Activated CD4-positive, alpha-beta memory T cell treated with anti-CD3 and anti-CD28 coated beads, Interleukin-2, amount 10 ng/mL, durations not matched to agents 7 days and 5 days (primary cell): ENCODE measurements at regions not wholly inside any gene's neighbourhood (a gene's known extent, or its start where the extent isn't known, plus 50 kb on each side); places are given as distances from the start of the nearest gene placed in this dataset.
"Not testable (repeated sequence)": the region's sequence is repeated elsewhere in the genome, so short reads cannot be mapped to it uniquely, and the experiment has no call there.

Experiments used
- CTCF ChIA-PET: fragments of 350-600 bp; sonication (Branson Sonifier 250); formaldehyde crosslinking; loops from one replicate; lab custom pipeline; 2021; ENCODE audit warnings: antibody characterized with exemption, inconsistent platforms; lab: Charles Lee
- POLR2A ChIA-PET: fragments of 350-600 bp; sonication (Branson Sonifier 250); formaldehyde crosslinking; loops from one replicate; lab custom pipeline; 2021; ENCODE audit warnings: antibody characterized with exemption; lab: Charles Lee
- DNase-seq: peaks from one replicate; pipeline ENCODE4 v3.0.0-alpha.2; 2020
- H3K27ac Mint-ChIP-seq: one replicate; pipeline ENCODE4 v1.8.0; 2021; ENCODE audit warnings: mild to moderate bottlenecking, mixed read lengths
- H3K27me3 Mint-ChIP-seq: one replicate; pipeline ENCODE4 v1.8.0; 2021; ENCODE audit warnings: mixed read lengths
- H3K36me3 Mint-ChIP-seq: one replicate; pipeline ENCODE4 v1.8.0; 2021; ENCODE audit warnings: low read depth, mixed read lengths
- H3K4me1 Mint-ChIP-seq: one replicate; pipeline ENCODE4 v1.8.0; 2021; ENCODE audit warnings: mixed read lengths
- H3K4me3 Mint-ChIP-seq: one replicate; pipeline ENCODE4 v1.8.0; 2021; ENCODE audit warnings: mild to moderate bottlenecking, mixed read lengths
- H3K9me3 Mint-ChIP-seq: one replicate; pipeline ENCODE4 v1.8.0; 2021; ENCODE audit warnings: mixed read lengths

DNA sequence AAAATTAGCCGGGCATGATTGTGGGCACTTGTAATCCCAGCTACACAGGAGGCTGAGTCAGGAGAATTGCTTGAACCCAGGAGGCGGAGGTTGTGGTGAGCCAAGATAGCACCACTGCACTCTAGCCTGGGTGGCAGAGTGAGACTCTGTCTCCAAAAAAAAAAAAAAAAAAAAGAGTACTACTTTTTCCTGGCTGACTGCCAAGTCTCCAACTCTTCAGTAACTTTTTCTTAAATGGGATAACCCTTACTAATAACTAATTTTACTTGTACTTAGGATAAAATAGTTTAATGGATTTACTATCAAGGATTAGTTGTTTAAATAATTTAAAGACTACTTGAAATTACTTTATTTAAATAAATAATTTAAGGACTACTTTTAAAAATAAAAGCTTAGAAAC lies 158.8 kb upstream of the CAND1 start:
- H3K4me3 Mint-ChIP-seq, DNase-seq, H3K36me3 Mint-ChIP-seq, POLR2A ChIA-PET, H3K27ac Mint-ChIP-seq, CTCF ChIA-PET, H3K4me1 Mint-ChIP-seq, H3K27me3 Mint-ChIP-seq: not testable (repeated sequence)
- peaks cover 19% of the 10 kb centered on the region for H3K9me3 Mint-ChIP-seq

GRCh38 chr12:67111182-67111581 lies 158.0 kb upstream of the CAND1 start:
- ChIA-PET POLR2A (no interaction called here), CTCF (no interaction called here)
- H3K36me3 Mint-ChIP-seq, result no peaks in the 10 kb centered on the region

GRCh38 chr12:67112586-67112985 lies 156.6 kb upstream of the CAND1 start:
- Mint-ChIP-seq H3K9me3 (no peaks in the 10 kb centered on the region), H3K27me3 (no peaks in the 10 kb centered on the region), H3K4me3 (no peak overlapping the region), H3K36me3 (no peaks in the 10 kb centered on the region), H3K4me1 (no peaks in the 10 kb centered on the region), H3K27ac (no peak overlapping the region)
- ChIA-PET POLR2A (no interaction called here), CTCF (no interaction called here)
- DNase-seq, result no peak

More at GRCh38 chr12:67111182-67111581, 158.0 kb upstream of the CAND1 start:
- H3K27ac Mint-ChIP-seq, result no peak overlapping the region
- no peak for DNase-seq
- peaks cover 11% of the 10 kb centered on the region for H3K9me3 Mint-ChIP-seq
- no peaks in the 10 kb centered on the region for H3K4me1 Mint-ChIP-seq
- H3K4me3 Mint-ChIP-seq, result no peak overlapping the region
- peaks cover 4% of the 10 kb centered on the region for H3K27me3 Mint-ChIP-seq

DNA sequence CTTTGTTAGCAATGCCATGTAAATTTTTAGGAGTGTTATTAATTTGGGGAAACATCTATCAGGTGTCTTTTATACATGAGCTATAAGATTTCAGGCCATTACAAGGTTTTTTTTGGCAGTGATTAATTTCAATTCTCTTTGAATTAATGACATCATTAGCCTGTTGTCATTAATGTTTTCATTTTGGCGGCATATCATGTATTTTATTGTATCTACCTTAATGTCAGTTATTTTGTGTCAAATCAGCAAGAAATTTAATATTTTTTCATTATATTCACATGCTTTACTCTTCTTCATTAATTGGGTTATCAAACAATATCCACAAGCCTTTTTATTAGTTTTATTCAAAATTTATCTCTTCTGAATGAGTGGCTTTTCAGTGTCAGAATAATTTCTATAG lies 153.0 kb upstream of the CAND1 start:
- ChIA-PET CTCF (no interaction called here), POLR2A (no interaction called here)
- Mint-ChIP-seq H3K27ac (no peak overlapping the region), H3K4me3 (no peak overlapping the region), H3K27me3 (peaks cover 2% of the 10 kb centered on the region), H3K9me3 (no peaks in the 10 kb centered on the region), H3K36me3 (no peaks in the 10 kb centered on the region), H3K4me1 (no peaks in the 10 kb centered on the region)
- DNase-seq, result no peak

GRCh38 chr12:67122584-67122983 lies 146.6 kb upstream of the CAND1 start:
- DNase-seq, result no peak
- ChIA-PET POLR2A (no interaction called here), CTCF (no interaction called here)
- H3K9me3 Mint-ChIP-seq, result no peaks in the 10 kb centered on the region
- H3K4me1 Mint-ChIP-seq, result no peaks in the 10 kb centered on the region
- H3K27me3 Mint-ChIP-seq, result peaks cover 5% of the 10 kb centered on the region
- no peak overlapping the region for H3K27ac Mint-ChIP-seq
- no peaks in the 10 kb centered on the region for H3K36me3 Mint-ChIP-seq
- H3K4me3 Mint-ChIP-seq, result no peak overlapping the region

- no peaks in the 10 kb centered on the region for H3K9me3 Mint-ChIP-seq
- no peaks in the 10 kb centered on the region for H3K4me1 Mint-ChIP-seq
- no peak for DNase-seq
- H3K36me3 Mint-ChIP-seq, result no peaks in the 10 kb centered on the region
- H3K4me3 Mint-ChIP-seq, result no peak overlapping the region
- ChIA-PET CTCF (no interaction called here), POLR2A (no interaction called here)
- H3K27me3 Mint-ChIP-seq, result peaks cover 2% of the 10 kb centered on the region
- H3K27ac Mint-ChIP-seq, result no peak overlapping the region
Measured at GRCh38 chr12:67137256-67137655, 131.9 kb upstream of the CAND1 start.

GRCh38 chr12:67141296-67142018 lies 127.7 kb upstream of the CAND1 start:
- no peak for DNase-seq
- Mint-ChIP-seq H3K9me3 (no peaks in the 10 kb centered on the region), H3K36me3 (no peaks in the 10 kb centered on the region), H3K27ac (no peak overlapping the region), H3K4me1 (no peaks in the 10 kb centered on the region), H3K4me3 (no peak overlapping the region), H3K27me3 (peaks cover 4% of the 10 kb centered on the region)
- ChIA-PET POLR2A (no interaction called here), CTCF (no interaction called here)

DNA sequence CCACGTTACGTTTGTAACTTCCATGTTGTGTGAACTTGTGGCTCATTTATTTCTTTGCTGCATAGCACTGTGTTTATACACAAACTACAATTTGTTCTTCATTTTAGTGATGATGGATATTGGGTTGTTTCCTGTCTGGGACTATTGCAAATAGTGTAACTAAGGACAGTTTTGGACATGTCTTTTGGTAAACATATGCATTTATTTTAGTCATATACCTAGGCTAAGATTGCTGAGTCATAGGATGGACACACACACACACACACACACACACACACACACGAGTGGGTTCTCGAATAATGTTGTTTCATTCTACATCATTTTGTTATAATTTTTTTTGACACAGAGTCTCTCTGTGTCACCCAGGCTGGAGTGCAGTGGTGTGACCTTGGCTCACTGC lies 123.5 kb upstream of the CAND1 start:
- H3K27me3 Mint-ChIP-seq, result peaks cover 4% of the 10 kb centered on the region
- ChIA-PET CTCF (no interaction called here), POLR2A (no interaction called here)
- no peak overlapping the region for H3K27ac Mint-ChIP-seq
- peaks cover 10% of the 10 kb centered on the region for H3K4me1 Mint-ChIP-seq
- H3K9me3 Mint-ChIP-seq, result no peaks in the 10 kb centered on the region
- no peaks in the 10 kb centered on the region for H3K36me3 Mint-ChIP-seq
- no peak overlapping the region for H3K4me3 Mint-ChIP-seq
- no peak for DNase-seq

DNA sequence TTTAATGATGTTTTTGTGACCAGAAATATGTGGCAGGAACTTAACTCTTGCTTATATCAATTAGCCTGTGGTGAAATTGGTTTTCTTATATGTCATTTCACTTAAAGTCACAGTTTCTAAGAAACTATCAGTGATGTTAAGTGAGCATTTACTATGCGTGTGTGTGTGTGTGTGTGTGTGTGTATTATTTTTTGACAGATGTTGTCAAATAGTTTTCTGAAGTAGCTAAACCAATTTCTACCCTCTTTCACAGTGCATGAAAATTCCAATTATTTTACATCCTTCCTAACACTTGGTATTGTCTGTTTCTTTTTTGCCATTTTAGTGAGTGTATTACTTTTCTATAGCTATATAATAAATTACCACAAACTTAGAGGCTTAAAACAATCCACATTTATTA lies 122.1 kb upstream of the CAND1 start:
- Mint-ChIP-seq H3K27ac (no peak overlapping the region), H3K27me3 (peaks cover 2% of the 10 kb centered on the region), H3K36me3 (no peaks in the 10 kb centered on the region), H3K4me1 (peaks cover 10% of the 10 kb centered on the region), H3K4me3 (no peak overlapping the region), H3K9me3 (no peaks in the 10 kb centered on the region)
- POLR2A ChIA-PET, result no interaction called here
- CTCF ChIA-PET, result no interaction called here
- no peak for DNase-seq

- Mint-ChIP-seq H3K27ac (peak overlapping the region; percentile 5), H3K4me3 (no peak overlapping the region), H3K27me3 (peaks cover under 1% of the 10 kb centered on the region), H3K36me3 (no peaks in the 10 kb centered on the region), H3K4me1 (peaks cover 10% of the 10 kb centered on the region), H3K9me3 (no peaks in the 10 kb centered on the region)
- ChIA-PET CTCF (interaction anchor here (1.1 kb wide), 1 partner anchor 14 kb away, joined by 3 read pairs; no protein-coding TSS in a partner anchor), POLR2A (no interaction called here)
- no peak for DNase-seq
Measured at GRCh38 chr12:67147447-67147846, 121.7 kb upstream of the CAND1 start.

DNA sequence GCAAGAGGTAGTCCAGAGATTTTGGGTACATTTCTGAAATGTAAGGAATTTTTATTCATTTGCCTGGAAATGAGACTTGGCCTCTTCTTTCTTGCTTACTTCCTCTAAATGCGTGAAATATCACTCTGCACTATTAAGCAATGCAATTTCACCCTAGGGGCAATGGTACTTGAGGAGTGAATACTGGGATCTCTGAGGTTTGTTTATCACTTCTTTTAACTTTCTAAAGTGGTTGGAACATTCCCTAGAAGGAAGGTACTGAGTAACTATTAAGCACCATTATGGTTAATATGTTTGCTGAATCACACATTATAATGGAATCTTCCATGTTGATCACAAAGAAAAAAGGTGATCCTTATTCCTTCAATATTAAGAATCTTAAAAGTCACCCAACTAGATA lies 120.9 kb upstream of the CAND1 start:
- CTCF ChIA-PET, result interaction anchor here (1.1 kb wide), 1 partner anchor 13 kb away, joined by 3 read pairs; no protein-coding TSS in a partner anchor

DNA sequence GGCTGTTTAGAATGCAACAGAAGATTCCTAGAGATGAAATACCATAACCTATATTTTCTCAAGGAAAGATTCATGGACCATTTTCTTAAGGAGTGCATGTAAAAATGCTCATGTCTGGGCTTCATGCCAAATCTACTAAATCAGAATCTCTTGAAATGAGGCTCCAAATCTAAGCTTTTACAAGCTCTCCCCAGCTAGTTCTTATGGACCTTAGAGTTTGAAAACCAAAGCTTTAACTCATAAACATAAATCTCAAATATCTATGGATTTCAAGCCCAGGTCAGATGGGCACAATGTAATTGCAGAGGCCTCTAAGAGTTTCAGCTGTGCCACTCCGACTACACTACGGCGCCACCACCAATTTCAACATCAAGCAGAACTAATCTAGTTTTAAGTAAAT lies 117.3 kb upstream of the CAND1 start:
- ChIA-PET CTCF (interaction anchor here (1.1 kb wide), 1 partner anchor 9 kb away, joined by 4 read pairs; no protein-coding TSS in a partner anchor), POLR2A (no interaction called here)
- Mint-ChIP-seq H3K4me3 (no peak overlapping the region), H3K27me3 (peaks cover 2% of the 10 kb centered on the region), H3K9me3 (no peaks in the 10 kb centered on the region), H3K4me1 (peaks cover 10% of the 10 kb centered on the region), H3K27ac (no peak overlapping the region), H3K36me3 (no peaks in the 10 kb centered on the region)
- no peak for DNase-seq

More for the DNA sequence above, 120.9 kb upstream of the CAND1 start:
- Mint-ChIP-seq H3K9me3 (no peaks in the 10 kb centered on the region), H3K36me3 (no peaks in the 10 kb centered on the region), H3K4me3 (no peak overlapping the region), H3K4me1 (peaks cover 10% of the 10 kb centered on the region), H3K27me3 (no peaks in the 10 kb centered on the region), H3K27ac (no peak overlapping the region)
- DNase-seq, result no peak
- POLR2A ChIA-PET, result no interaction called here

DNA sequence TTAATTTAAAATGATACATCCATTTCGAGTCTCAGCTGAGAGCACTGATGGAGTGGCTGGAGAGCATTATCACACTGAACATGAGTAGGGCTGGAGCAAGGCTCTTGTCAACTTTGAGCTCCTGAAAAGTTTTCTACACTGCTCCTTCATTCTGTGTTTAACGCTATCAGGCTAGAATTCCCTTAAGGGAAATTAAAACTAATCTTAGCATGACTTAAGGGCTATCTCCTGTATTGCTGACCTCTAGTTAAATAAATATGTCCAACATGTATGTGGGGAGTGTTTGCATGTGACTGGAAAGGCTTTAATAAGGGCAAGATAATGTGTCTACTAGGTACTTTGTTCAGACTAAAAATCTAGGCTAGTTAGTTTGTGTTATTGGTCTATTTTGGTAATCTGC lies 116.7 kb upstream of the CAND1 start:
- Mint-ChIP-seq H3K4me3 (no peak overlapping the region), H3K4me1 (peaks cover 8% of the 10 kb centered on the region), H3K27ac (no peak overlapping the region), H3K27me3 (peaks cover 2% of the 10 kb centered on the region), H3K36me3 (no peaks in the 10 kb centered on the region), H3K9me3 (no peaks in the 10 kb centered on the region)
- CTCF ChIA-PET, result interaction anchor here (1.1 kb wide), 1 partner anchor 9 kb away, joined by 4 read pairs; no protein-coding TSS in a partner anchor
- no peak for DNase-seq
- POLR2A ChIA-PET, result no interaction called here

DNA sequence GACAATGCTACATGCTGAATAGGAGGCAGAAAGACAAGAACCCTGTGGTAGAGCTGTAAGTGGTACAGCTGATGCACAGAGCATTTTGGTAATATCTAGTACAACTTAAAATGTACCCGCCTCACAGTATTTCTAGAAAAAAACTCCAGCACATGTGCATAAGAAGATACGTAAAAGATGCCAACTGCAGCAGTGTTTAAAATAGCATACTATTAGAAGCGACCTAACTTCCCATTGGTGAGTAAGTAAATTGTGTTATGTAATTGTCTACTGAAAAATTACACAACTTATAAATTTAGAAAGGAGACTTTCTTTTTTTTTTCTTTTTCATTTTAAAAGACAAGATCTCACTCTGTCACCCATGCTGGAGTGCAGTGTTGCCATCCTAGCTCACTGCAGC lies 114.3 kb upstream of the CAND1 start:
- no peak overlapping the region for H3K27ac Mint-ChIP-seq
- H3K4me1 Mint-ChIP-seq, result no peaks in the 10 kb centered on the region
- no peaks in the 10 kb centered on the region for H3K9me3 Mint-ChIP-seq
- no peak overlapping the region for H3K4me3 Mint-ChIP-seq
- H3K36me3 Mint-ChIP-seq, result no peaks in the 10 kb centered on the region
- peaks cover 2% of the 10 kb centered on the region for H3K27me3 Mint-ChIP-seq
- POLR2A ChIA-PET, result no interaction called here
- CTCF ChIA-PET, result interaction anchor here (0.6 kb wide), 1 partner anchor 848 kb away, joined by 3 read pairs; no protein-coding TSS in a partner anchor
- no peak for DNase-seq
